PC-9 (cell line): ENCODE measurements at regions not wholly inside any gene's neighbourhood (a gene's known extent, or its start where the extent isn't known, plus 50 kb on each side); places are given as distances from the start of the nearest gene placed in this dataset.

Source experiments
- BruUV-seq: library from RNA; stranded (reverse); fragments of 400-500 nt; replicated peaks from 2 replicates; lab custom pipeline; 2021; lab: Mats Ljungman, UMichigan
- CTCF ChIA-PET: fragments of 300-600 bp; sonication (Branson Sonifier 250); formaldehyde crosslinking; loops from one replicate; lab custom pipeline; 2022; ENCODE audit warnings: antibody characterized with exemption; lab: Charles Lee
- POLR2A ChIA-PET: fragments of 300-600 bp; sonication (Branson Sonifier 250); formaldehyde crosslinking; loops from one replicate; lab custom pipeline; 2022; ENCODE audit warnings: antibody characterized with exemption; ENCODE audit not compliant: unreplicated experiment; lab: Charles Lee
- DNase-seq, 2 experiments: peaks; one replicate each; pipeline versions ENCODE4 v3.0.0 to v3.0.0-alpha.2; 2015 to 2022; ENCODE audit warnings: mixed read lengths in 1 of 2
- H2AFZ ChIP-seq: fragments of 200-600 bp; sonication (generic); 2 replicates; pipeline ENCODE4 v1.8.1; 2017; ENCODE audit warnings: antibody characterized with exemption
- H3F3A ChIP-seq: fragments of 200-600 bp; sonication (generic); 2 replicates; pipeline ENCODE4 v1.8.1; 2017; ENCODE audit warnings: antibody characterized with exemption, mild to moderate bottlenecking, low read depth; ENCODE audit not compliant: insufficient read depth
- H3K27ac ChIP-seq: fragments of 200-600 bp; sonication (generic); 2 replicates; pipeline ENCODE4 v1.6.1; 2016; ENCODE audit warnings: mixed run types
- H3K27me3 ChIP-seq: fragments of 200-600 bp; sonication (generic); 2 replicates; pipeline ENCODE4 v1.6.1; 2016; ENCODE audit warnings: low read depth, mixed run types; ENCODE audit not compliant: insufficient read depth
- H3K36me3 ChIP-seq: fragments of 200-600 bp; sonication (generic); 2 replicates; pipeline ENCODE4 v1.6.1; 2016; ENCODE audit warnings: low read depth, mixed run types
- H3K4me1 ChIP-seq: fragments of 200-600 bp; sonication (generic); replicated peaks from 2 replicates; pipeline ENCODE4 v1.6.1; 2016; ENCODE audit warnings: mixed run types; ENCODE audit not compliant: insufficient read depth
- H3K4me2 ChIP-seq: fragments of 200-600 bp; sonication (generic); 2 replicates; pipeline ENCODE4 v1.6.1; 2017; ENCODE audit warnings: mixed run types
- H3K4me3 ChIP-seq: fragments of 200-600 bp; sonication (generic); 2 replicates; pipeline ENCODE4 v1.6.1; 2016; ENCODE audit warnings: mixed run types
- H3K79me2 ChIP-seq: fragments of 200-600 bp; sonication (generic); 2 replicates; pipeline ENCODE4 v1.6.1; 2017; ENCODE audit warnings: low read depth, mixed run types
- H3K9me2 ChIP-seq: fragments of 200-600 bp; sonication (generic); 2 replicates; pipeline ENCODE4 v1.8.1; 2017; ENCODE audit warnings: mild to moderate bottlenecking; ENCODE audit not compliant: insufficient read depth
- H3K9me3 ChIP-seq: fragments of 200-600 bp; sonication (generic); 2 replicates; pipeline ENCODE4 v1.8.1; 2016; ENCODE audit warnings: low read depth; ENCODE audit not compliant: insufficient read depth
- H4K20me1 ChIP-seq: fragments of 200-600 bp; sonication (generic); 2 replicates; pipeline ENCODE4 v1.8.1; 2017; ENCODE audit not compliant: insufficient read depth
- EZH2 ChIP-seq: fragments of 200-600 bp; sonication (generic); IDR thresholded peaks from 2 replicates; pipeline ENCODE4 v1.8.0; 2017; ENCODE audit warnings: antibody characterized with exemption, low read depth
- intact Hi-C: fragments of 100-400 bp; cut with micrococcal nuclease; formaldehyde crosslinking; loops from one replicate; pipeline ENCODE4 v1.10.0; 2022; ENCODE audit not compliant: unreplicated experiment
- TF ChIP-seq, protein P1 (sequence below): fragments of 200-600 bp; sonication (generic); conservative IDR thresholded peaks from 2 replicates; pipeline ENCODE4 v1.6.1; 2017; ENCODE audit warnings: mixed run types, antibody characterized with exemption, mild to moderate bottlenecking, moderate library complexity

DNA sequence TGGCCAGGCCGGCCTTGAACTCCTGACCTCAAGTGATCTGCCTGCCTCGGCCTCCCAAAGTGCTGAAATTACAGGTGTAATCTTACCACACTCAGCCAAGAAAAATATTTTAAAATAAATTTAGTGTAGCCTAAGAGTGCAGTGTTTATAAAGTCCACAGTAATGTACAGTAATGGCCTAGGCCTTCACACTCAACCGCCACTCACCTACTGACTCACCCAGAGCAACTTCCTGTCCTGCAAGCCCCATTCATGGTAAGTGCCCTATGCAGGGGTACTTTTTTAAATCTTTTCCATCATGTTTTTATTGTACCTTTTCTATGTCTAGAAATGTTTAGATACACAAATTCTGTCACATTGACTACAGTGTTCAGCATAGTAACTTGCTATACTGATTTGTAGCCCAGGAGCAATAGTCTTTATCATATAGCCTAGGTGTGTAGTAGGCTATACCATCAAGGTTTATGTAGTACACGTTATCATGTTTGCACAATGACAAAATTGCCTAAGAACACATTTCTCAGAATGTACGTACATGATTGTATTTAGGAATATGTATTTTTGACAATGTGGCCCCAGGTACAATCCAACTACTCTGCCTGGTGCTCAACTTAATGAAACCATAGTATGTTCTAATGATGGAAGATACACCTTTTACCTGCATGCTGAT, 455.2 kb downstream of the PCDH7 start:
- Histone ChIP-seq H3K9me3 (no peaks in the 10 kb centered on the region), H3K27ac (no peak overlapping the region), H3K36me3 (no peaks in the 10 kb centered on the region), H3K4me2 (no peak overlapping the region), H3K4me3 (no peak overlapping the region), H3K79me2 (no peaks in the 10 kb centered on the region), H3K4me1 (no peaks in the 10 kb centered on the region), H4K20me1 (no peaks in the 10 kb centered on the region), H3K27me3 (no peaks in the 10 kb centered on the region), H3F3A (no peaks in the 10 kb centered on the region), H3K9me2 (no peaks in the 10 kb centered on the region), H2AFZ (no peak overlapping the region)
- BruUV-seq: no TSS peak
- TF ChIP-seq, protein P1, sequence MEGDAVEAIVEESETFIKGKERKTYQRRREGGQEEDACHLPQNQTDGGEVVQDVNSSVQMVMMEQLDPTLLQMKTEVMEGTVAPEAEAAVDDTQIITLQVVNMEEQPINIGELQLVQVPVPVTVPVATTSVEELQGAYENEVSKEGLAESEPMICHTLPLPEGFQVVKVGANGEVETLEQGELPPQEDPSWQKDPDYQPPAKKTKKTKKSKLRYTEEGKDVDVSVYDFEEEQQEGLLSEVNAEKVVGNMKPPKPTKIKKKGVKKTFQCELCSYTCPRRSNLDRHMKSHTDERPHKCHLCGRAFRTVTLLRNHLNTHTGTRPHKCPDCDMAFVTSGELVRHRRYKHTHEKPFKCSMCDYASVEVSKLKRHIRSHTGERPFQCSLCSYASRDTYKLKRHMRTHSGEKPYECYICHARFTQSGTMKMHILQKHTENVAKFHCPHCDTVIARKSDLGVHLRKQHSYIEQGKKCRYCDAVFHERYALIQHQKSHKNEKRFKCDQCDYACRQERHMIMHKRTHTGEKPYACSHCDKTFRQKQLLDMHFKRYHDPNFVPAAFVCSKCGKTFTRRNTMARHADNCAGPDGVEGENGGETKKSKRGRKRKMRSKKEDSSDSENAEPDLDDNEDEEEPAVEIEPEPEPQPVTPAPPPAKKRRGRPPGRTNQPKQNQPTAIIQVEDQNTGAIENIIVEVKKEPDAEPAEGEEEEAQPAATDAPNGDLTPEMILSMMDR: no peak
- TF ChIP-seq EZH2: no peak
- ChIA-PET CTCF (no interaction called here), POLR2A (no interaction called here)
- no peak for DNase-seq
- intact Hi-C loops: no loop called here

DNA sequence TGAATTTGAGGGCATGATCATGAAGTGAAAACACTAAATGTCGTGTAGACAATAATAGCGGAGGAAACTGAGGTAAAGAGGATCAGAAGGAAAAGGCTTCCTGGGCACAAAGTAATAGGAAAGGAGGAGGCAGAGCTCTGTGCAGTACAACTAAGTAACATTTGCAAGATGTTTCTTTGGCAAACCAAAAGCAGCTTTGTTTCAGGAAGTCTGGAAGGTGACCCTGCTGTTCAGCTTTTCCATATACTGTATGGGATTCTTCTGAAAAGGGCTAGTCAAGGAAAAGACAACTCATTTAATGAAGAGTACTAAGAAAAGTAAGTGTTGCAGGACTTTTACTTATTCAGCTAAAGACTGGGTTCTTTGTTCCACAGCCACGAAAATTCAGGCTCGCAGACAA, 463.1 kb downstream of the PCDH7 start:
- no peak overlapping the region for H2AFZ ChIP-seq
- no peak overlapping the region for H3K27ac ChIP-seq
- CTCF ChIA-PET: interaction anchor here (0.6 kb wide), 1 partner anchor 1247 kb away, joined by 3 read pairs; no protein-coding TSS in a partner anchor
- H3K4me1 ChIP-seq: no peaks in the 10 kb centered on the region
- no TSS peak for BruUV-seq
- DNase-seq: no peak
- H3K4me3 ChIP-seq: no peak overlapping the region
- intact Hi-C loops: no loop called here
- H3K4me2 ChIP-seq: no peak overlapping the region
- H3K9me2 ChIP-seq: no peaks in the 10 kb centered on the region
- no peaks in the 10 kb centered on the region for H3K36me3 ChIP-seq
- H3K27me3 ChIP-seq: no peaks in the 10 kb centered on the region
- H3F3A ChIP-seq: no peaks in the 10 kb centered on the region
- no peaks in the 10 kb centered on the region for H4K20me1 ChIP-seq
- no peaks in the 10 kb centered on the region for H3K79me2 ChIP-seq
- TF ChIP-seq, protein P1: no peak
- no peak for TF ChIP-seq EZH2
- POLR2A ChIA-PET: interaction anchor here (0.6 kb wide), 1 partner anchor 1408 kb away, joined by 3 read pairs; no protein-coding TSS in a partner anchor
- H3K9me3 ChIP-seq: no peaks in the 10 kb centered on the region

DNA sequence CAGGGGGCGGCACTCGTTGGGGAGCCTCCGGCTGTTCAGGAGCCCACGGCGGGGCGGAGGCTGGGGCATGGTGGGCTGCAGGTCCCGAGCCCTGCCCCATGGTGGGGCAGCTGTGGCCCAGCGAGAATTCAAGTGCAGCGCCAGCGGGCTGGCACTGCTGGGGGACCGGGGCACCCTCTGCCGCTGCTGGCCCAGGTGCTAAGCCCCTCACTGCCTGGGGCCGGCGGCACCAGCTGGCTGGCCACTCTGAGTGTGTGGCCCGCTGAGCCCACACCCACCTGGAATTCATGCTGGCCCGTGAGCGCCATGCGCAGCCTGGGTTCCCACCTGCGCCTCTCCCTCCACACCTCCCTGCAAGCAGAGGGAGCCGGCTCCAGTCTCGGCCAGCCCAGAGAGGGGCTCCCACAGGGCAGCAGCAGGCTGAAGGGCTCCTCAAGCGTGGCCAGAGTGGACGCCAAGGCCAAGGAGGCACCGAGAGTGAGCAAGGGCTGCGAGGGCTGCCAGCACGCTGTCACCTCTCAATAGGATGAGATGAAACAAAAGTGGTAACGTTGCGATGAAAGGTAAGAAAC, 464.9 kb downstream of the PCDH7 start:
- Histone ChIP-seq H3K4me3 (no peak overlapping the region), H3K27ac (no peak overlapping the region), H4K20me1 (no peaks in the 10 kb centered on the region), H3F3A (no peaks in the 10 kb centered on the region), H3K79me2 (no peaks in the 10 kb centered on the region), H3K4me2 (no peak overlapping the region), H3K36me3 (no peaks in the 10 kb centered on the region), H3K4me1 (no peaks in the 10 kb centered on the region), H2AFZ (no peak overlapping the region), H3K9me2 (no peaks in the 10 kb centered on the region), H3K9me3 (no peaks in the 10 kb centered on the region), H3K27me3 (no peaks in the 10 kb centered on the region)
- no peak for DNase-seq
- TF ChIP-seq, protein P1: no peak
- no peak for TF ChIP-seq EZH2
- no TSS peak for BruUV-seq
- ChIA-PET POLR2A (no interaction called here), CTCF (no interaction called here)
- intact Hi-C loops: no loop called here
